BE2C (cell line): ENCODE measurements at regions not wholly inside any gene's neighbourhood (a gene's known extent, or its start where the extent isn't known, plus 50 kb on each side); places are given as distances from the start of the nearest gene placed in this dataset.

ENCODE experiments used
- DNase-seq: peaks from one replicate; pipeline ENCODE4 v3.0.0-alpha.2; 2020
- H3K27me3 ChIP-seq: fragments of 250-450 bp; sonication (Bioruptor Pico); 2 replicates; pipeline ENCODE4 v1.5.1; 2020; ENCODE audit warnings: mild to moderate bottlenecking
- H3K36me3 ChIP-seq: fragments of 250-450 bp; sonication (Bioruptor Pico); 2 replicates; pipeline ENCODE4 v1.5.1; 2020; ENCODE audit warnings: mild to moderate bottlenecking
- H3K4me1 ChIP-seq: fragments of 250-450 bp; sonication (Bioruptor Pico); 2 replicates; pipeline ENCODE4 v1.5.1; 2020
- H3K4me3 ChIP-seq: 2 replicates; pipeline ENCODE4 v1.5.1; 2011; ENCODE audit warnings: low read depth, low read length
- H3K9me3 ChIP-seq: fragments of 250-450 bp; sonication (Bioruptor Pico); 2 replicates; pipeline ENCODE4 v1.5.1; 2020
- TF ChIP-seq, protein P1 (sequence below): IDR thresholded peaks from 2 replicates; pipeline ENCODE4 v1.5.1; 2012; ENCODE audit warnings: mild to moderate bottlenecking, low read depth, low read length

DNA sequence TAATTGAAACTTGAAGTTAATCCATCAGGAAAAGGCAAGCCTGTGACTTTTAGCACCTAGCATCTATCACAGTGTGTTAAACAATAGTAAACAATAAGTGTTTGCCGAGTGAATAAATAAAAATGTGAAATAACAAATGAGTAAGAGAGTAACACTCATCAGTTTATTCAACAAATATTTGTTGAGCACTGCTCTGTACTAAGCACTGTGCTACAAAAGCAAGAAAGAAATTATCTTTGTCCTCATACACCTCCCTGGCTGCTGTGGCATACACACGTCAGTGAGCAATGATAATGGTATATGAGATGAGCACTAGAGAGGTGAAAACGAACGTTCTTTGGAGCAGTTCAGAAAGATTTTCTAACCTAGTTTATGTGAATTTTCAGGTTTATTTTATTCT lies 295.0 kb upstream of the LRRC7 start:
- no peak for DNase-seq
- H3K36me3 ChIP-seq: no peaks in the 10 kb centered on the region
- H3K27me3 ChIP-seq: no peaks in the 10 kb centered on the region
- TF ChIP-seq, protein P1, sequence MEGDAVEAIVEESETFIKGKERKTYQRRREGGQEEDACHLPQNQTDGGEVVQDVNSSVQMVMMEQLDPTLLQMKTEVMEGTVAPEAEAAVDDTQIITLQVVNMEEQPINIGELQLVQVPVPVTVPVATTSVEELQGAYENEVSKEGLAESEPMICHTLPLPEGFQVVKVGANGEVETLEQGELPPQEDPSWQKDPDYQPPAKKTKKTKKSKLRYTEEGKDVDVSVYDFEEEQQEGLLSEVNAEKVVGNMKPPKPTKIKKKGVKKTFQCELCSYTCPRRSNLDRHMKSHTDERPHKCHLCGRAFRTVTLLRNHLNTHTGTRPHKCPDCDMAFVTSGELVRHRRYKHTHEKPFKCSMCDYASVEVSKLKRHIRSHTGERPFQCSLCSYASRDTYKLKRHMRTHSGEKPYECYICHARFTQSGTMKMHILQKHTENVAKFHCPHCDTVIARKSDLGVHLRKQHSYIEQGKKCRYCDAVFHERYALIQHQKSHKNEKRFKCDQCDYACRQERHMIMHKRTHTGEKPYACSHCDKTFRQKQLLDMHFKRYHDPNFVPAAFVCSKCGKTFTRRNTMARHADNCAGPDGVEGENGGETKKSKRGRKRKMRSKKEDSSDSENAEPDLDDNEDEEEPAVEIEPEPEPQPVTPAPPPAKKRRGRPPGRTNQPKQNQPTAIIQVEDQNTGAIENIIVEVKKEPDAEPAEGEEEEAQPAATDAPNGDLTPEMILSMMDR: no peak
- H3K9me3 ChIP-seq: no peaks in the 10 kb centered on the region
- H3K4me1 ChIP-seq: no peaks in the 10 kb centered on the region
- H3K4me3 ChIP-seq: no peak overlapping the region

DNA sequence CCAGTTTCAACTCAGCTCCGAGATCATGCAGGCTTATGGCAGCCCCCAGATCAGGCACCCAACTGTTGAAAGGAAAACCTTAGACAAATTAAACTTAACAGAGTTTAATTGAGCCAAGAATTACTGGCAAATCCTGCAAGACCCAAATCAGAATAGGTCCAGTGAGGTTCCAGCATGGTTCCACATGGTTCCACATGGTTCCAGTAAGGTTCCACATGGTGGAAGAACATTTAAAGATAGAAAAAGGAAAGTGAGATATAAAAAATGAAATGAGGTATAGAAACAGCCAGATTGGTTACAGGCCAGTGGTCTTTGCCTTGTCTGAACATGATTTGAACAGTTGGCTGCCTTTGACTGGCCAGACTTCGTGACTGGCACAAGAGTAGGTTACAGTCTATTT lies 288.8 kb upstream of the LRRC7 start:
- TF ChIP-seq, protein P1: no peak
- H3K9me3 ChIP-seq: no peaks in the 10 kb centered on the region
- no peaks in the 10 kb centered on the region for H3K27me3 ChIP-seq
- H3K4me1 ChIP-seq: no peaks in the 10 kb centered on the region
- DNase-seq: no peak
- H3K4me3 ChIP-seq: no peak overlapping the region
- H3K36me3 ChIP-seq: no peaks in the 10 kb centered on the region

DNA sequence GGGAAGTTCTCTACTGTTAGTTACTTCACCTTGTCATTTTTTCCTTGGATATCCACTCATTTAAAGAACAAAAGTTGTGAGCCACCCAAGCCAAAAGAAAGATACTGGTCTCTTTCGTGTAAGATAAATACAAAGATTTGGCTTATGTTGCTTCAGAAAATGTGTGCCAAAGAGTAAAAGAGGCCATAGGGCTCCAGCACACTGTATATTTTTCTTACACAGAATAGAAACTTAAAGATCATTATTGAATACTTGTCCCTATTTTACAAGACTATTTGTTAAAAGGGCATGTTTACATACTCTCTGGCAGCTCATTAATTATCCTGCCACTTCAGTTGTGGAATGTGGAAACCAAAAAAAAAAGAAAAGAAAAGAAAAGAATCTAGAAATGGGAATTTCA lies 284.2 kb upstream of the LRRC7 start:
- Histone ChIP-seq H3K36me3 (no peaks in the 10 kb centered on the region), H3K4me1 (no peaks in the 10 kb centered on the region), H3K9me3 (no peaks in the 10 kb centered on the region), H3K27me3 (no peaks in the 10 kb centered on the region), H3K4me3 (no peak overlapping the region)
- TF ChIP-seq, protein P1: no peak
- no peak for DNase-seq

GRCh38 chr1:69284508-69284907 lies 283.2 kb upstream of the LRRC7 start:
- no peaks in the 10 kb centered on the region for H3K9me3 ChIP-seq
- no peak overlapping the region for H3K4me3 ChIP-seq
- DNase-seq: no peak
- no peaks in the 10 kb centered on the region for H3K27me3 ChIP-seq
- H3K36me3 ChIP-seq: no peaks in the 10 kb centered on the region
- H3K4me1 ChIP-seq: no peaks in the 10 kb centered on the region
- TF ChIP-seq, protein P1: no peak

DNA sequence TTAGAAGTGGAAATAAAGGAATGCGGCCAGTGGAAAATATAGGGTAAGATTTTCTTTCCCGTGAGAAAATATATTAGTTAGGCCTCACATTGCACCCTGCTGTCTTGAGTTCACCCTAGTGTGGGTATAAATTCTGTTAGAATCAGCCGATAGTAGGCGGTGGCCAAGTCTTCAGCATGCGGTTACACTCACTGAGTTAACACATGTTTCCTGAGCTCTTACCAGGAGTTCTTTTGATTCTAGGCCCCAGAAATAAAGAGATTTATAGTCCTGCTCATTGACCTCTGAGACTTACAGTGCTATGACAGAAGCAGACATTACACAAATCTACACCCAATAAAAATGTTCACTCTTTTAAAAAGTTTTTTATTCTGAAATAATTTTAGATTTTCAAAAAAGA lies 279.3 kb upstream of the LRRC7 start:
- Histone ChIP-seq H3K4me1 (no peaks in the 10 kb centered on the region), H3K27me3 (no peaks in the 10 kb centered on the region), H3K9me3 (no peaks in the 10 kb centered on the region), H3K36me3 (no peaks in the 10 kb centered on the region), H3K4me3 (no peak overlapping the region)
- TF ChIP-seq, protein P1: no peak
- DNase-seq: no peak

DNA sequence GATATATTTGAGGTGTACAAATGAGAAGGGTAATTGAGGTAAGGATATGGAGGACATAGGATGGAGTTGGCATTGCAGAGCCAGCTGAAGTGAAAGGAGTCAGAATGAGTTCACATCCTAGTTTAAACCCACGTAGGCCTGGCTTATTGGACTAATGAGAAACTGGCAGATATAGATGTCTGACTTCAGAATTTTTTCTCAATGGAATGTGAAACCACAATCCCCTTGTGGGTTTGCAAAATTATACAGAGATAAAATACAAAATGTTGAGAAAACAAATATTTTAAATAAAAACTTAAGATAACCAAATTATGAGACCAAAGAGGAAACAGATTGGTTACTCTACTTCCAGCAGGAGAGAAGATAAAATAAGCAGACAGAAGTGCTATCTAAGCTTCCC lies 277.4 kb upstream of the LRRC7 start:
- H3K36me3 ChIP-seq: no peaks in the 10 kb centered on the region
- no peak for DNase-seq
- TF ChIP-seq, protein P1: no peak
- no peaks in the 10 kb centered on the region for H3K27me3 ChIP-seq
- no peaks in the 10 kb centered on the region for H3K4me1 ChIP-seq
- no peak overlapping the region for H3K4me3 ChIP-seq
- no peaks in the 10 kb centered on the region for H3K9me3 ChIP-seq
